ENCODE measurements at regions not wholly inside any gene's neighbourhood (a gene's known extent, or its start where the extent isn't known, plus 50 kb on each side); places are given as distances from the start of the nearest gene placed in this dataset.

DNA sequence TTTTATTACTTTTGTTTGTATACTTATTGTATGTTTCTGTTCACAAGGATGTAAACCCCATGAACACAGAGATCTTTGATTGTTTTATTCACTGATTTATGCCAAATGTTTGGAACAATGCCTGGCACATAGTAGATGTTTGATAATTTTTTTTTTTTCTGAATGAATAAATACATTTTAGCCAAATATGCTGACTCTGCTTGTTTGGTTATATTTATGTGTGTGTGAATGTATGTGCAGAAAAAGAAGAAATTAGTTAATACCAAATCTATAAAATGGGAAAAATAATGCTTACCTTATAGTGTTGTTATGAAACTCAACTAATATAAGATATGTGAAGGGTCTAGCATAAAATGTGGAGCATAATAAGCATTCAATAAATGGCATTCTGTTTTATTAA, 203.9 kb downstream of the MDFIC start:
- TF ChIP-seq, protein P1, sequence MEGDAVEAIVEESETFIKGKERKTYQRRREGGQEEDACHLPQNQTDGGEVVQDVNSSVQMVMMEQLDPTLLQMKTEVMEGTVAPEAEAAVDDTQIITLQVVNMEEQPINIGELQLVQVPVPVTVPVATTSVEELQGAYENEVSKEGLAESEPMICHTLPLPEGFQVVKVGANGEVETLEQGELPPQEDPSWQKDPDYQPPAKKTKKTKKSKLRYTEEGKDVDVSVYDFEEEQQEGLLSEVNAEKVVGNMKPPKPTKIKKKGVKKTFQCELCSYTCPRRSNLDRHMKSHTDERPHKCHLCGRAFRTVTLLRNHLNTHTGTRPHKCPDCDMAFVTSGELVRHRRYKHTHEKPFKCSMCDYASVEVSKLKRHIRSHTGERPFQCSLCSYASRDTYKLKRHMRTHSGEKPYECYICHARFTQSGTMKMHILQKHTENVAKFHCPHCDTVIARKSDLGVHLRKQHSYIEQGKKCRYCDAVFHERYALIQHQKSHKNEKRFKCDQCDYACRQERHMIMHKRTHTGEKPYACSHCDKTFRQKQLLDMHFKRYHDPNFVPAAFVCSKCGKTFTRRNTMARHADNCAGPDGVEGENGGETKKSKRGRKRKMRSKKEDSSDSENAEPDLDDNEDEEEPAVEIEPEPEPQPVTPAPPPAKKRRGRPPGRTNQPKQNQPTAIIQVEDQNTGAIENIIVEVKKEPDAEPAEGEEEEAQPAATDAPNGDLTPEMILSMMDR (IDR thresholded peaks at IDR 0.05): no peak
- TF ChIP-seq POLR2A (IDR thresholded peaks at IDR 0.05): no peak
